ENCODE measurements at regions not wholly inside any gene's neighbourhood (a gene's known extent, or its start where the extent isn't known, plus 50 kb on each side); places are given as distances from the start of the nearest gene placed in this dataset.

- Histone ChIP-seq H3K9me3 (ENCODE audit: control insufficient read depth in 1 of 2, low read length in 2 of 2) (no peaks in the 10 kb centered on the region), H3K27me3 (ENCODE audit: low read depth, low read length) (no peaks in the 10 kb centered on the region), H3K4me1 (ENCODE audit: control insufficient read depth in 1 of 2, insufficient read depth in 2 of 2, low read length in 2 of 2) (no peaks in the 10 kb centered on the region), H3K27ac (ENCODE audit: low read length) (no peak overlapping the region), H3K36me3 (ENCODE audit: control insufficient read depth in 1 of 2, insufficient read depth in 2 of 2, low read length in 2 of 2) (no peaks in the 10 kb centered on the region), H3K4me3 (ENCODE audit: low read depth in 1 of 2, low read length in 2 of 2) (no peak overlapping the region)
Observed at GRCh38 chr2:228738671-228739380, 532.3 kb downstream of the PID1 start.

DNA sequence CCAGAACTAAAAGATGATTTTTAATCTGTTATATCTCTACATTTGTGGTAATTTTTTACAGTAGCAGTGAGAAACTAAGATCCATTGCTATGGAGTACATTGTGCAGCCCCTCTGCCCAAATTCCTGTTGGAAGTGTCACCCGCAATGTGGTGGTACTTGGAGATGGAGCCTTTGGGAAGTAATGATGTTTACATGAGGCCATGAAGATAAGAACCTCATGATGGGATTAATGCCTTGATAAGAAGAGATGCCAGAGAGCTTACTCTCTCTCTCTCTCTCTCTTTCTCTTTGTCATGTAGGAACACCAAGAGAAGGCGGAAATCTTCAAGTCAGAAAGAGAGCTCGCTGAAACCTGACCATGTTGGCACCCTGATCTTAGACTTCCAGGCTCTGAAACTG is 535.4 kb downstream of the PID1 start:
- no peak overlapping the region for H3K27ac ChIP-seq (ENCODE audit: low read length)
- peaks cover 0 to 3% of the 10 kb centered on the region in 2 donors for H3K9me3 ChIP-seq (ENCODE audit: control insufficient read depth in 1 of 2, low read length in 2 of 2)
- H3K36me3 ChIP-seq (ENCODE audit: control insufficient read depth in 1 of 2, insufficient read depth in 2 of 2, low read length in 2 of 2) = no peaks in the 10 kb centered on the region
- H3K4me1 ChIP-seq (ENCODE audit: control insufficient read depth in 1 of 2, insufficient read depth in 2 of 2, low read length in 2 of 2) = no peaks in the 10 kb centered on the region
- H3K27me3 ChIP-seq (ENCODE audit: low read depth, low read length) = no peaks in the 10 kb centered on the region
- no peak overlapping the region for H3K4me3 ChIP-seq (ENCODE audit: low read depth in 1 of 2, low read length in 2 of 2)

- Histone ChIP-seq H3K4me1 (ENCODE audit: control insufficient read depth in 1 of 2, insufficient read depth in 2 of 2, low read length in 2 of 2) (no peaks in the 10 kb centered on the region), H3K4me3 (ENCODE audit: low read depth in 1 of 2, low read length in 2 of 2) (no peak overlapping the region)
Observed at GRCh38 chr2:228731517-228731916, 539.6 kb downstream of the PID1 start.

DNA sequence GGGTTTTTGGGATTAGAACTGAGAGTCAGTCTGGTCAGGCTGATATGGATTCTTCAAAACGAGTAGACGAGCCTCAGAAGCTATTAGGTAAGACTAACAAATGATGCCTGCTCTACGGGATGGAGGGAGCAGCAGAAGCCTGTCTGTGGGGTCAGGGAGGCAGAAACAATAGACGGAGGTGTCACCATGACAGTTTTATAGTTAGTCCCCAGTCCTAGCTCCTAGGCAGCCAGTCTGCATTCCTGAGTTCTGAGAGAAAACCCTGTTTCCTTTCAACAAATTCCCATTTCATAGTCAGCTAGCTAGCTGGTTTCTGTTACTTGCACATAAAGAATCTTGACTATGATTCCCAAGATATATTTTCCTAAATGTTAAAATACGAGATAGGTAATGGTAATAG is 542.1 kb downstream of the PID1 start:
- Histone ChIP-seq H3K36me3 (ENCODE audit: control insufficient read depth in 1 of 2, insufficient read depth in 2 of 2, low read length in 2 of 2) (no peaks in the 10 kb centered on the region), H3K27ac (ENCODE audit: low read length) (no peak overlapping the region), H3K27me3 (ENCODE audit: low read depth, low read length) (no peaks in the 10 kb centered on the region), H3K4me3 (ENCODE audit: low read depth in 1 of 2, low read length in 2 of 2) (no peak overlapping the region), H3K9me3 (ENCODE audit: control insufficient read depth in 1 of 2, low read length in 2 of 2) (peaks cover 0 to 3% of the 10 kb centered on the region in 2 donors), H3K4me1 (ENCODE audit: control insufficient read depth in 1 of 2, insufficient read depth in 2 of 2, low read length in 2 of 2) (no peaks in the 10 kb centered on the region)

More at GRCh38 chr2:228731517-228731916, 539.6 kb downstream of the PID1 start:
- Histone ChIP-seq H3K9me3 (ENCODE audit: control insufficient read depth in 1 of 2, low read length in 2 of 2) (peaks cover 0 to 3% of the 10 kb centered on the region in 2 donors), H3K27ac (ENCODE audit: low read length) (no peak overlapping the region), H3K36me3 (ENCODE audit: control insufficient read depth in 1 of 2, insufficient read depth in 2 of 2, low read length in 2 of 2) (no peaks in the 10 kb centered on the region), H3K27me3 (ENCODE audit: low read depth, low read length) (no peaks in the 10 kb centered on the region)

DNA sequence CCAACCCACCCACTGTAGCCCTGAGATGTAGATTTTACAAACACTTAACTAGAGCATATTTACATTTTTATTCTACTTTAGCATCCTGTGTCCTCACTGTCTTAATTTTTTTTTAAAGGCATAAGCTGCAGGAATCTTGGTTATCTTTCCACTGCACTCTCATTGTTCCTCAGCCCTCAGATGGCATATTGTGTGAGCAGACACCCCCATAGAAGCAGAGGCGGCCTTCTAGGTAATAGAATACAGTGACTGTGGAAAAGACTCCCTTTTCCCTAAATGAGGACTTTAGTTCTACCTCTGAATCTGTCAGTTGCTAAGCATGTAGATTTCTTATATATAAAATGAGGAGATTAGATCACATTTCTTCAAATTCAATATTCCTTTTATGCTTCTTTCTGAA is 543.5 kb upstream of the SPHKAP start:
- no peaks in the 10 kb centered on the region for H3K36me3 ChIP-seq (ENCODE audit: control insufficient read depth in 1 of 2, insufficient read depth in 2 of 2, low read length in 2 of 2)
- no peak overlapping the region for H3K4me3 ChIP-seq (ENCODE audit: low read depth in 1 of 2, low read length in 2 of 2)
- no peaks in the 10 kb centered on the region for H3K9me3 ChIP-seq (ENCODE audit: control insufficient read depth in 1 of 2, low read length in 2 of 2)
- H3K27ac ChIP-seq (ENCODE audit: low read length) = no peak overlapping the region
- H3K4me1 ChIP-seq (ENCODE audit: control insufficient read depth in 1 of 2, insufficient read depth in 2 of 2, low read length in 2 of 2) = no peaks in the 10 kb centered on the region
- no peaks in the 10 kb centered on the region for H3K27me3 ChIP-seq (ENCODE audit: low read depth, low read length)

DNA sequence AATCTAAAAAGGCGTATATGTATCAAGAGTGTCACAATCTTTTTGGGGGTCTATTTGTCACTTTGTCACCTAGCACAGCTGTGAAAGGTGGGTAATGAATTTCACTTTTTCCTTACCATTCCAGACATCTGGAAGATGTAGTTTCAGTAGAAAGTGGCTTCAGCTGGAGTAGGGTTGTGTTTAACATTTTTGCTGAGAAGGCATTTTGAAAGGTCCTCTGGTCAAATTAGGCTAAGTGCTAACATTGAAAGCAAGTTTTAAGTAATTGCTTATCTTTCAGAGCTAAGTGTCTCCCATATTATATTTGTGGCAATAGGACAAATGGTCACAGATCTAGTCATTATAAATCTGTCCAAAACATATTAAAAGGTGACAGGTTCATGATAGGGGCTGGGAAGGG is 542.1 kb upstream of the SPHKAP start:
- H3K27me3 ChIP-seq (ENCODE audit: low read depth, low read length) = no peaks in the 10 kb centered on the region
- no peaks in the 10 kb centered on the region for H3K36me3 ChIP-seq (ENCODE audit: control insufficient read depth in 1 of 2, insufficient read depth in 2 of 2, low read length in 2 of 2)
- H3K4me3 ChIP-seq (ENCODE audit: low read depth in 1 of 2, low read length in 2 of 2) = no peak overlapping the region
- no peaks in the 10 kb centered on the region for H3K9me3 ChIP-seq (ENCODE audit: control insufficient read depth in 1 of 2, low read length in 2 of 2)
- H3K27ac ChIP-seq (ENCODE audit: low read length) = no peak overlapping the region
- no peaks in the 10 kb centered on the region for H3K4me1 ChIP-seq (ENCODE audit: control insufficient read depth in 1 of 2, insufficient read depth in 2 of 2, low read length in 2 of 2)

DNA sequence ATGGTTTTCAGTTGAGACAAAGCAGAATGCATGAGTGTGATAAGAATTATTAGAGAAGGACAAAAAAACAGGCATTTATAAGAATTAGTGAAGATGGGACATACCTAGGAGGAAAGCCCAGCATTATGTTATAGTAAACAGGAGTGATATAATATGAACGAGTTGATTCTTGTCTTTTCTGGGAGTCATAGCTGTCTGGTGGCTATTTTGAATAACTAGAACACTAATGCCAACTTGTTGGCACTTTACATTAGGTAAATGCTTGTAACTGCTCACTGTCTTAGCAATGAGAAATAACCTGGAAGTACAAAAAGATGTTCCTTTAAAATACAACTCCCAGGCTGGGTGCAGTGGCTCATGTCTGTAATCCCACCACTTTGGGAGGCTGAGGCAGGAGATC is 540.8 kb upstream of the SPHKAP start:
- Histone ChIP-seq H3K4me1 (ENCODE audit: control insufficient read depth in 1 of 2, insufficient read depth in 2 of 2, low read length in 2 of 2) (no peaks in the 10 kb centered on the region), H3K4me3 (ENCODE audit: low read depth in 1 of 2, low read length in 2 of 2) (no peak overlapping the region), H3K9me3 (ENCODE audit: control insufficient read depth in 1 of 2, low read length in 2 of 2) (no peaks in the 10 kb centered on the region), H3K36me3 (ENCODE audit: control insufficient read depth in 1 of 2, insufficient read depth in 2 of 2, low read length in 2 of 2) (no peaks in the 10 kb centered on the region), H3K27me3 (ENCODE audit: low read depth, low read length) (no peaks in the 10 kb centered on the region), H3K27ac (ENCODE audit: low read length) (no peak overlapping the region)

- no peaks in the 10 kb centered on the region for H3K9me3 ChIP-seq (ENCODE audit: control insufficient read depth in 1 of 2, low read length in 2 of 2)
- no peak overlapping the region for H3K27ac ChIP-seq (ENCODE audit: low read length)
- no peaks in the 10 kb centered on the region for H3K36me3 ChIP-seq (ENCODE audit: control insufficient read depth in 1 of 2, insufficient read depth in 2 of 2, low read length in 2 of 2)
- H3K4me3 ChIP-seq (ENCODE audit: low read depth in 1 of 2, low read length in 2 of 2) = no peak overlapping the region
- no peaks in the 10 kb centered on the region for H3K27me3 ChIP-seq (ENCODE audit: low read depth, low read length)
- H3K4me1 ChIP-seq (ENCODE audit: control insufficient read depth in 1 of 2, insufficient read depth in 2 of 2, low read length in 2 of 2) = no peaks in the 10 kb centered on the region
Observed at GRCh38 chr2:228720895-228721294, 539.4 kb upstream of the SPHKAP start.

DNA sequence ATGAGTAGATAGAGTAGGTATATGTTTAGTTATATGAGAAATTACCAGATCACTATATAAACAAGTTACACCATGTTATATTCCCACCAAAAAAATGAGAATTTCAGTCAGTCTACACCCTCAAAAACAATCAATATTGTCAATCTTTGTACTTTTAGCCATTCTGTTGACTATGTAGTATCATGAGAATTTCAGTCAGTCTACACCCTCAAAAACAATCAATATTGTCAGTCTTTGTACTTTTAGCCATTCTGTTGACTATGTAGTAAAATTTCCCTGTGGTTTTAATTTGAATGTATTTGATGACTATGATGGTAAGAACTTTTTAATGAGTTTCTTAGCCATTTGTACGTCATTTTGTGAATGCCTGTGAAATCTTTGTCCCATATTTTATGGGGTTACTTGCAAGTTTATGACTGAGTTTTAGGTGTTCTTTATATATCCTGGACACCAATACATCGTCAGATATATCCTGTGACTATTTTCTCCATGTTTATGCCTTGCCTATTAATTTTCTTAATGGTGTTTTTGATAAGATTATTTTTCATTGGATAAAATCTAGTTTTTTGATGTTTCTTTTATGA is 528.4 kb upstream of the SPHKAP start:
- Histone ChIP-seq H3K27me3 (ENCODE audit: low read depth, low read length) (no peaks in the 10 kb centered on the region), H3K9me3 (ENCODE audit: control insufficient read depth in 1 of 2, low read length in 2 of 2) (no peaks in the 10 kb centered on the region), H3K36me3 (ENCODE audit: control insufficient read depth in 1 of 2, insufficient read depth in 2 of 2, low read length in 2 of 2) (no peaks in the 10 kb centered on the region), H3K27ac (ENCODE audit: low read length) (no peak overlapping the region), H3K4me1 (ENCODE audit: control insufficient read depth in 1 of 2, insufficient read depth in 2 of 2, low read length in 2 of 2) (no peaks in the 10 kb centered on the region), H3K4me3 (ENCODE audit: low read depth in 1 of 2, low read length in 2 of 2) (no peak overlapping the region)

DNA sequence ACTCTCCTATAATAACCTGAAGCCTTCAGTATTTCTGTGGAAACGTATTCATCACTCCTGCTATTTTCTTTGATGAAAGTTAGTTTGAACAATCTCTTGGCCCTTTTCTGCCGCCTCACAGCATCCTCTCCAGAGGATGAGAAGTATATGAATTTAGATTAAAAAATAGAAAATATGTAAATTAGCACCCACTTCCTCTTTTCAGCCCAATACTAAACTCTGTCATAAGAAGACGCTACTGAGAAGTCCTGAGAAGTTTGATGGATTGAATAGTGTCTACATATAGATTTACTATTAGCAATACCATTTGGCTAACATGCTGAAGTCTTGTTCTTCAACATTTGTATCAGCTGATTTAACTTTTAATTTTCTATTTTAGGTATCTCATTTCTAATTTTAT is 526.4 kb upstream of the SPHKAP start:
- H3K4me3 ChIP-seq (ENCODE audit: low read depth in 1 of 2, low read length in 2 of 2) = no peak overlapping the region
- no peaks in the 10 kb centered on the region for H3K9me3 ChIP-seq (ENCODE audit: control insufficient read depth in 1 of 2, low read length in 2 of 2)
- H3K27ac ChIP-seq (ENCODE audit: low read length) = no peak overlapping the region
- no peaks in the 10 kb centered on the region for H3K36me3 ChIP-seq (ENCODE audit: control insufficient read depth in 1 of 2, insufficient read depth in 2 of 2, low read length in 2 of 2)
- H3K27me3 ChIP-seq (ENCODE audit: low read depth, low read length) = no peaks in the 10 kb centered on the region
- H3K4me1 ChIP-seq (ENCODE audit: control insufficient read depth in 1 of 2, insufficient read depth in 2 of 2, low read length in 2 of 2) = no peaks in the 10 kb centered on the region

- Histone ChIP-seq H3K36me3 (ENCODE audit: control insufficient read depth in 1 of 2, insufficient read depth in 2 of 2, low read length in 2 of 2) (no peaks in the 10 kb centered on the region), H3K4me1 (ENCODE audit: control insufficient read depth in 1 of 2, insufficient read depth in 2 of 2, low read length in 2 of 2) (no peaks in the 10 kb centered on the region), H3K4me3 (ENCODE audit: low read depth in 1 of 2, low read length in 2 of 2) (no peak overlapping the region), H3K27ac (ENCODE audit: low read length) (no peak overlapping the region), H3K27me3 (ENCODE audit: low read depth, low read length) (no peaks in the 10 kb centered on the region), H3K9me3 (ENCODE audit: control insufficient read depth in 1 of 2, low read length in 2 of 2) (no peaks in the 10 kb centered on the region)
Observed at GRCh38 chr2:228705318-228705717, 523.8 kb upstream of the SPHKAP start.

GRCh38 chr2:228703152-228703551 is 521.7 kb upstream of the SPHKAP start:
- no peak overlapping the region for H3K4me3 ChIP-seq (ENCODE audit: low read depth in 1 of 2, low read length in 2 of 2)
- no peak overlapping the region for H3K27ac ChIP-seq (ENCODE audit: low read length)
- no peaks in the 10 kb centered on the region for H3K4me1 ChIP-seq (ENCODE audit: control insufficient read depth in 1 of 2, insufficient read depth in 2 of 2, low read length in 2 of 2)
- H3K36me3 ChIP-seq (ENCODE audit: control insufficient read depth in 1 of 2, insufficient read depth in 2 of 2, low read length in 2 of 2) = no peaks in the 10 kb centered on the region
- H3K9me3 ChIP-seq (ENCODE audit: control insufficient read depth in 1 of 2, low read length in 2 of 2) = no peaks in the 10 kb centered on the region
- H3K27me3 ChIP-seq (ENCODE audit: low read depth, low read length) = no peaks in the 10 kb centered on the region
